Calu3 (cell line): ENCODE measurements at regions not wholly inside any gene's neighbourhood (a gene's known extent, or its start where the extent isn't known, plus 50 kb on each side); places are given as distances from the start of the nearest gene placed in this dataset.

Source experiments
- BruUV-seq: library from RNA; stranded (reverse); fragments of 400-500 nt; replicated peaks from 2 replicates; lab custom pipeline; 2021; lab: Mats Ljungman, UMichigan
- CTCF ChIA-PET: fragments of 300-600 bp; sonication (Branson Sonifier 250); formaldehyde crosslinking; loops from one replicate; lab custom pipeline; 2022; ENCODE audit warnings: antibody characterized with exemption; lab: Charles Lee
- DNase-seq: peaks from one replicate; pipeline ENCODE4 v3.0.0; 2022
- H3K27ac Mint-ChIP-seq: one replicate; pipeline ENCODE4 v1.8.0; 2022; ENCODE audit warnings: mixed read lengths; ENCODE audit not compliant: unreplicated experiment
- H3K27me3 Mint-ChIP-seq: one replicate; pipeline ENCODE4 v1.8.0; 2022; ENCODE audit warnings: mixed read lengths; ENCODE audit not compliant: unreplicated experiment
- H3K36me3 Mint-ChIP-seq: one replicate; pipeline ENCODE4 v1.8.0; 2022; ENCODE audit warnings: mild to moderate bottlenecking, moderate library complexity, mixed read lengths; ENCODE audit not compliant: insufficient read depth, unreplicated experiment
- H3K4me1 Mint-ChIP-seq: one replicate; pipeline ENCODE4 v1.8.0; 2022; ENCODE audit warnings: mild to moderate bottlenecking, low read depth, mixed read lengths; ENCODE audit not compliant: unreplicated experiment
- H3K4me3 Mint-ChIP-seq: one replicate; pipeline ENCODE4 v1.8.0; 2022; ENCODE audit warnings: mild to moderate bottlenecking, low read depth, moderate library complexity, mixed read lengths; ENCODE audit not compliant: unreplicated experiment
- H3K9me3 Mint-ChIP-seq: one replicate; pipeline ENCODE4 v1.8.0; 2022; ENCODE audit warnings: low read depth, mixed read lengths; ENCODE audit not compliant: unreplicated experiment
- CTCF ChIP-seq: fragments of 200-600 bp; IDR thresholded peaks from one replicate; pipeline ENCODE4 v1.8.0; 2022; ENCODE audit warnings: antibody characterized with exemption; ENCODE audit not compliant: unreplicated experiment
- intact Hi-C: fragments of 100-400 bp; cut with micrococcal nuclease; formaldehyde crosslinking; loops from one replicate; pipeline ENCODE4 v1.10.0; 2022; ENCODE audit not compliant: unreplicated experiment

GRCh38 chr9:90022474-90022873 is 417.7 kb downstream of the GADD45G start:
- no TSS peak for BruUV-seq

GRCh38 chr9:90023861-90024260 is 419.0 kb downstream of the GADD45G start:
- DNase-seq, result no peak
- H3K36me3 Mint-ChIP-seq, result no peaks in the 10 kb centered on the region

More at GRCh38 chr9:90022474-90022873, 417.7 kb downstream of the GADD45G start:
- no peak for TF ChIP-seq CTCF
- DNase-seq, result no peak
- intact Hi-C loops, result no loop called here
- Mint-ChIP-seq H3K4me1 (no peaks in the 10 kb centered on the region), H3K4me3 (no peak overlapping the region), H3K36me3 (no peaks in the 10 kb centered on the region), H3K9me3 (no peaks in the 10 kb centered on the region), H3K27ac (no peak overlapping the region), H3K27me3 (peaks cover 88% of the 10 kb centered on the region)
- CTCF ChIA-PET, result no interaction called here

GRCh38 chr9:90024409-90024808 is 419.6 kb downstream of the GADD45G start:
- Mint-ChIP-seq H3K27me3 (peaks cover 88% of the 10 kb centered on the region), H3K4me3 (no peak overlapping the region), H3K4me1 (no peaks in the 10 kb centered on the region), H3K9me3 (no peaks in the 10 kb centered on the region), H3K27ac (no peak overlapping the region), H3K36me3 (no peaks in the 10 kb centered on the region)
- no TSS peak for BruUV-seq
- intact Hi-C loops, result no loop called here
- CTCF ChIA-PET, result no interaction called here
- no peak for TF ChIP-seq CTCF
- DNase-seq, result no peak

More at GRCh38 chr9:90023861-90024260, 419.0 kb downstream of the GADD45G start:
- CTCF ChIA-PET, result no interaction called here
- no peak for TF ChIP-seq CTCF
- no TSS peak for BruUV-seq
- H3K27me3 Mint-ChIP-seq, result peaks cover 88% of the 10 kb centered on the region
- no peaks in the 10 kb centered on the region for H3K9me3 Mint-ChIP-seq
- H3K4me1 Mint-ChIP-seq, result no peaks in the 10 kb centered on the region
- no peak overlapping the region for H3K4me3 Mint-ChIP-seq
- H3K27ac Mint-ChIP-seq, result no peak overlapping the region
- intact Hi-C loops, result no loop called here

GRCh38 chr9:90024823-90025222 is 420.0 kb downstream of the GADD45G start:
- intact Hi-C loops, result no loop called here
- Mint-ChIP-seq H3K27ac (no peak overlapping the region), H3K4me1 (no peaks in the 10 kb centered on the region), H3K36me3 (no peaks in the 10 kb centered on the region), H3K27me3 (peaks cover 92% of the 10 kb centered on the region), H3K9me3 (no peaks in the 10 kb centered on the region), H3K4me3 (no peak overlapping the region)
- BruUV-seq, result no TSS peak
- CTCF ChIA-PET, result no interaction called here
- no peak for TF ChIP-seq CTCF
- no peak for DNase-seq
